Lower leg skin (tissue), 3 donors: ENCODE measurements at regions not wholly inside any gene's neighbourhood (a gene's known extent, or its start where the extent isn't known, plus 50 kb on each side); places are given as distances from the start of the nearest gene placed in this dataset.

ENCODE experiments used
- CTCF ChIP-seq, 3 donors: fragments of 450-650 bp; IDR thresholded peaks; one replicate each; pipeline ENCODE4 v1.5.1; 2016; ENCODE audit warnings: antibody characterized with exemption in 3 of 3, mild to moderate bottlenecking in 3 of 3, moderate library complexity in 2 of 3
- POLR2A ChIP-seq, 2 donors: fragments of 450-650 bp; IDR thresholded peaks; one replicate each; pipeline ENCODE4 v1.6.1; 2016 to 2017; ENCODE audit warnings: antibody characterized with exemption in 2 of 2, mild to moderate bottlenecking in 1 of 2, moderate library complexity in 1 of 2

- no peak for TF ChIP-seq POLR2A (IDR thresholded peaks at IDR 0.05)
- TF ChIP-seq CTCF (IDR thresholded peaks at IDR 0.05), result no peak
Measured at GRCh38 chr13:106657104-106657503, 89.2 kb upstream of the ARGLU1 start.
